ENCODE measurements at regions not wholly inside any gene's neighbourhood (a gene's known extent, or its start where the extent isn't known, plus 50 kb on each side); places are given as distances from the start of the nearest gene placed in this dataset.

GRCh38 chr18:44195394-44196140, 485.1 kb upstream of the SETBP1 start:
- no peak for DNase-seq (ENCODE audit: low spot score)
- no peak for FAIRE-seq

DNA sequence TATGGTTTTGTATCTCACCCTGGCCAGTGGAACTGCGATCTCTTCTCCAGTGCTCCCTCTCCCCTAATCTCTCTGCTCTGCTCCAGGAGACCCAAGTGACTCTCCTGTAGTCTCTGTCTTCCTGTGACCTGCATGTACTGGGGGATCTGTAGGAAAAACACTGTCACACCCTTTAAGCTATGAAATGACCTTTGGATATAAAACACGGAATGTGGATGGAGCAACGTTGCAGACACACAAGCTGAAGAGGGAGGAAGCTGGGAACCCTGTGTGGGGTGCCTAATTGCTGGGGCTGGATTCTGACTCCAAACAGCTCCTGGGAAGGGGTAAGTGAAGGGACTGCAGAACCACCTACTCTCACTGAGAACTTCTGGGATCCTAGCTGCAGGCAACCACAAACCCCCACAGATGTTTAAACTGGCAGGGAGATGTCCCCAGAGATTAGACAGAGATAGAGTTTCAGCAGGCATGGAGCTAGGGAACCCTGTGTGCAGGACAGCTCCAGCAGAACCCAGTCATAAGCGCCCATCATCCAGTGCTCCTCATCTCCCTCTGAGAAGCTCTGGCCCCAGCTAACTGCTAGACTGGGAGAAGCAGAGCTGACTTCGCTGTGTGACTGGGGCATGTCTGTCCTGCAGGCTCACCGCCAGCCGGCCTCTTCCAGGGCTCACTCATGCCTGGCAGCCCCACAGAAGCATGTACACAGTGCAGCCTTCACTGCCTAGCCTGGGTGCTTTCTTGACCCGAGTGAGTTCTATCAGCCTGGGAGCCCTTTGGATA, 482.7 kb upstream of the SETBP1 start:
- no peak for FAIRE-seq

GRCh38 chr18:44198612-44199284, 481.9 kb upstream of the SETBP1 start:
- DNase-seq (ENCODE audit: low spot score) = no peak
- no peak for FAIRE-seq

More for the DNA sequence above, 482.7 kb upstream of the SETBP1 start:
- DNase-seq (ENCODE audit: low spot score) = no peak

DNA sequence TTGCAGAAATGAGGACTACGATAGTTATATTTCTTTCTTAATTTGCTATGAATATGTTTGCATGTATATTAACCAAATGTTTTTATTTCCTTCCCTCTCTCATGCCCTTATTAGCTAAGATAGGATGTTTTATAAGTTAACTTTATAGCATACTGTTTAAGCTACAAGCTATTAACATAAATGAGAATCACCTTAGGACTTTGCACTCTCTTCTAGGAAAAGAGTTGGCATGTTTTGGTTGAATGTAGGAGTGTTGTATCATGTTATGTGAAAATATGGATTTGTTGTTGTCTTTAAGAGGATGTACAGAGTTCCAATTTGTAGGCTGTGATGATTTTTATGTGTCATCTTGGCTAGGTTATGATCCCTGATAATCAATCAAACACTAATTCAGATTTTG, 467.4 kb upstream of the SETBP1 start:
- DNase-seq (ENCODE audit: low spot score) (no peak), FAIRE-seq (no peak)

- no peak for FAIRE-seq
- no peak for DNase-seq (ENCODE audit: low spot score)
These were observed 466.3 kb upstream of the SETBP1 start for GRCh38 chr18:44214396-44214795.

DNA sequence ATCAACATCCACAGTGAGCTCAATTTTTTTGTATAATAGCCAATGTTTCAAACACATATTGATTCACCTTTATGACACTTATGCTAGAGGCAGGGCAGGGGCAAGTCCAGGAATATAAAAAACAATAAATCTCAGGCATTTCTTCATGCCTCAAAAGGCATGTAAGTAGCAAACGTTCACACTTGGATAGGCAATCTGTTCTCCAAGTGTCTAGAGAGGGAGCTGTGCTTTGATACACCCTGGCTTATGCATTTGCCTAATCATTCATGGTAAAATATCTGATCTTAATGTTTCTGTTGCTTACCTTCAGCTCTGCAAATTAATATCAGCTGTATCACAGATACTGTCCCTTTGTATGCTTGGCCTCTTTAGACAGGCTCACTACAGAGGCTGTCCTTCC, 464.5 kb upstream of the SETBP1 start:
- DNase-seq (ENCODE audit: low spot score) (no peak), FAIRE-seq (no peak)

GRCh38 chr18:44227501-44227900, 453.2 kb upstream of the SETBP1 start:
- FAIRE-seq (no peak), DNase-seq (ENCODE audit: low spot score) (no peak)

DNA sequence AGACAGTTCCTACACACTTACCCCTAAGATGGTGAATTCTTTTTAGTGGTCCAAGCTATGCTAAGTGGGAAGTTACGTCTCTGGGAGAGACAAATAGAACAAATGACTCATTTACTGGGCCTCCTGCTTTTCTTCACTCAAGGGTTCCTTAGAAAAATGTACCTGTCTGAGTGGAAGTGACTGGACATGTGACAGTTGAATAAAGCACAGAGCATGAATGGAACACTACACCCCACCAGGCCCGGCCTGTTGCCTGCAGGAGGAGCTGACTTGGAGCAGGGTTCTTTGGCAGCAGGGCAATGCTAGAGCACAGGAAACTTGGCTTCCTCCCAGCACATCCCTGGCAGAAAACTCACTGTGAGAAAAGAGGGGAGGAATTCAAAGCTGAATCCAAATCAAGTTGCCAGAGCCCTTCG, 451.0 kb upstream of the SETBP1 start:
- DNase-seq (ENCODE audit: low spot score) = peak; percentile 6
- no peak for FAIRE-seq

- DNase-seq (ENCODE audit: low spot score) = no peak
- no peak for FAIRE-seq
These were observed 448.8 kb upstream of the SETBP1 start for GRCh38 chr18:44231936-44232335.

DNA sequence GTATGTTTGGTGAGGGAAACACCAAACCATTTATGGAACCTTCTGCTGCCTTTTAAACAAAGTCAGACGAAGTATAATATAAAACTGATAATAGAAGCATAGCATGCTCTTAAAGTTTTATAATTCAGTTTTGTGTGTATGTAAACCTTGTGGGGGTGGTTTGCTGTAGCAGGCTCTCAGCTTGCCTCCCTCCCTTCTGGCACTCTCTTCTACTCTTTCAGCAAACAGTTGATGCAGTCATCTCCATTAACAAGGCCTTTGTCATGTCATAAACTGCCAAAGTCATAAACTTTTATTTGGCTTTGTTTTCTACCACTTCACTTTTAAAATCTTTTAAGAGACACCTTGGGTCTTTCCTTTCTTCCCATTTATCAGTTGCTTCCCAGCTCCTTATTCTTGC, 448.2 kb upstream of the SETBP1 start:
- DNase-seq (ENCODE audit: low spot score) = no peak
- no peak for FAIRE-seq

DNA sequence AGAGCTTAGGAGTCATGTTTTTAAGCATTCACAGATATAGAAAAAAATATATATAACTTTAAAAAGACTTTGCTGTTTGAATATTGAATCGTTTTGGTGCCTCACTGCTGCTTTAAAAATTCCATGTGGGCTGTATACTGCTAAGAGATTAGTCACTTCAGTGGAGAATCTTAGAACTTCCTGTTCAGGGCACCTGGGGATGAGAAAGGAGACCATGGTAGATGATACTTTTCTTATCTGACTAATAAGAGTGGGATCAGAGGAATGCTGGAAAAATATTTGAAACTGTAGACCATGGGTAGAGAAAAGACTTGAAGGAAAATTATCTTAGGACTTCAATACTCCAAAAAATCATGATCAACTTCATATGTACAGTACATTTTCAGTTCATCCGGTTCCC, 442.2 kb upstream of the SETBP1 start:
- DNase-seq (ENCODE audit: low spot score) (peak; percentile 3), FAIRE-seq (no peak)

- DNase-seq (ENCODE audit: low spot score) (no peak), FAIRE-seq (no peak)
These were observed 441.8 kb upstream of the SETBP1 start for GRCh38 chr18:44238911-44239310.

DNA sequence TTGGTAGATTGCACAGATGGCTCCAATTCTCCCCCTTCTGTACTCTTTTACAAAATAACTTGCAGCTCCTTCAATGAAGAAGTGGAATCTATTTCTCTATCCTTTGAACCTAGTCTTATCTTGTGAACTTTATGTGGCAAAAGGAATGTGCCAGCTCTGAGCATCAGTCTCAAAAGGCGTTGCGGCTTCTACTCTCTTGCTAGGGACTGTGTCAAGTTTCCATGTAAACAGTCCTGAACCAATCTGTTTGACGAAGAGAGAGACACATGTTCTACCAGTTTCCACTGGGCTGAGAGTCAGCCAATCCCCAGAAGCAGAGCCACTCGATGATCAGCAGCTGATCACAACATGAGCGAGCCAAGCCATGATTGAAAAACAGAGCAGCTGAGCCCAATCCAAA, 439.7 kb upstream of the SETBP1 start:
- FAIRE-seq (no peak), DNase-seq (ENCODE audit: low spot score) (no peak)

DNA sequence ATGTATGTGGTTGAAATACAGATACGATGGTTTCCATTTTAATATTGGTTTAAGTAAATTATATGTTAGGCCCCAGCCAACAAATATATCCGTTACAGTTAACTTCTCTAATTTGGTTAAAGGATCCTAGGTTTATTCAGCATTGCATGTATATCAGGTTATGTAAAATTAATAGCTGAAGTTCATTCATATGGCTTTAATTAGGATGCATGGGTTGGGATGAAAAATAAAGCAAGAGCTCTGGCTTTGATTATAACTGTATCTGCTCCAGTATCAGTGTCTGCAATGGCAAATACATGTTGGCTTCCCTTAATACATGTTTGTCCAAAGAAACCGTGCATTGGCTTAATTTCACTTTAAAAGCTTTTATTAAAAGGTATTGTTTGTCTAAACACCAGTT, 435.7 kb upstream of the SETBP1 start:
- FAIRE-seq (no peak), DNase-seq (ENCODE audit: low spot score) (no peak)

- no peak for DNase-seq (ENCODE audit: low spot score)
- FAIRE-seq = no peak
These were observed 434.7 kb upstream of the SETBP1 start for GRCh38 chr18:44246001-44246400.

DNA sequence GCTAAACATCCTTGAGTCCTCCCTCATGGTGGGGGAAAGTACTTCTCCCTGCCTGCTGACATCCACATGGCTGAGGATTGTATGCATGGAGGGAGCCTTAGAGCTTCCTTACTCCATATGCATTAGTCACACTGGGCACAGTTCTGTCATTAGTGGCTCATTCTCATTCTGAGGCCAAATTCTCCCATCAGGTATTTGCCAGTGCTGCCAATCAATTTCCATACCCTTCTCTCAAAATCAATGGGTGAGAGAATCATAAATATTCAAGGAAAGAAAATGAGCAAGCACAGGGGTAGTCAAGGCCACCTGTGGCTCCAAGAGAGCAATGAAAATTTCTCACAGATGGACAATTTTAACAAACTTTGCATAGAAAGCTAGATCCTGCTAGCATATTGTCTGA, 422.6 kb upstream of the SETBP1 start:
- FAIRE-seq (no peak), DNase-seq (ENCODE audit: low spot score) (no peak)

DNA sequence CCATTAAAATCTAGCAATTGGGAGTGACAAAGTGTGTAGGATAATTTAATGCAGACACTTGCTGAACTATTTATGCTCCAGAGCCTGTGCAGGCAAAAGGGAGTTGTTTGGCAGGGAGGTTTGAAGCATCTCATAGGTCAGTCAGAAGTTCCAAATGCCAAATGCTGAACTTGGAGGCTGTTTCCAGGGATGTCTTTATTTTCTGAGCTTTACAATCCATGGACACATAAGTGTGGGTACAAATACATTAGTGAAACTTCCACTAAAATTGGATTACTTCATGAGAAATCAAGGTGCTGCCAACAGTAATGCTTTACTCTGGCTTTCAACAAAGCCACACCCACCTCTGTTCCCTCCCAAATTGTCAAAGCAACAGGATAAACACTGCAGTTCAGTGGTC, 422.1 kb upstream of the SETBP1 start:
- DNase-seq (ENCODE audit: low spot score) = no peak
- FAIRE-seq = no peak

GRCh38 chr18:44259610-44260009, 421.1 kb upstream of the SETBP1 start:
- FAIRE-seq (no peak), DNase-seq (ENCODE audit: low spot score) (no peak)

DNA sequence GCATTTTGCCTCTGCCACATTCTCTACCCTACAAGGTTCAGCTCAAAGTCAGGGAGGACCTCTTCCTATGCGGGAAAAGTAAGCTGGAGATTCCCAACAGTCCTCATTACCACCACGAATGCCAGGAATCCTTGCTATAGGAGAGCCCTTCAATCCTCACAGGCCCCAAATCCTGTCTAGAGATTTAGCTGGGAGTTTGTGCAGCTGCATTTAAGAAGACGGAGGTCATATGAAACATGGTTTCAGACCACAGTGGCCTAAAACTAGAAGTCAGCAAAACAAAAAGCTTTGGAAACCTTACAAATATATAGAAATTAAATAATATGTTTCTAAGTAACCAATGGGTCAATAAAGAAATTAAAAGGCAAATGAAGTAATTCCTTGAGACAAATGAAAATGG, 415.3 kb upstream of the SETBP1 start:
- DNase-seq (ENCODE audit: low spot score) = no peak
- no peak for FAIRE-seq

GRCh38 chr18:44273298-44273697, 407.4 kb upstream of the SETBP1 start:
- FAIRE-seq (no peak), DNase-seq (ENCODE audit: low spot score) (no peak)

- FAIRE-seq = no peak
- no peak for DNase-seq (ENCODE audit: low spot score)
These were observed 400.2 kb upstream of the SETBP1 start for GRCh38 chr18:44280479-44280878.

DNA sequence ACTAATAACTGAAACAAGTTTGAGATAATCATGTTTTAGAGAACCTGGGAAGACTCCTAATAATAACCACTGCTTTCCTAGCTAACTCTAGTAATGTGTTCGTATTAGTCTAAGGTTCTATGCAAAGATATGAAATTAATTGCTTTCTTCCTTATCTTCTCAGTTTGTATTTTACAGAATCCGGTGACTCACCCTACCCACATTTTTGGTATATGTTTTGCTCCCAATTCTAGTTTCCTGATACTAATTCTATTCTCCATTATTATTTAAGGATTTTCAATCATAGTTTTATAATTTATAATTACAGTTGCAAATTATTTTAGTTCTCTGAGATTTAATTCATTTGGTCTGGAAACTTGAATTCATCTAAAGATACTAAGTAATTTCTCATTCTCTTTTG, 394.6 kb upstream of the SETBP1 start:
- FAIRE-seq (no peak), DNase-seq (ENCODE audit: low spot score) (no peak)

Measured in urothelium cell line (cell line).